ENCODE measurements at regions not wholly inside any gene's neighbourhood (a gene's known extent, or its start where the extent isn't known, plus 50 kb on each side); places are given as distances from the start of the nearest gene placed in this dataset.

GRCh38 chr7:67771846-67772605 is 775.4 kb downstream of the TYW1 start:
- no peak for DNase-seq

DNA sequence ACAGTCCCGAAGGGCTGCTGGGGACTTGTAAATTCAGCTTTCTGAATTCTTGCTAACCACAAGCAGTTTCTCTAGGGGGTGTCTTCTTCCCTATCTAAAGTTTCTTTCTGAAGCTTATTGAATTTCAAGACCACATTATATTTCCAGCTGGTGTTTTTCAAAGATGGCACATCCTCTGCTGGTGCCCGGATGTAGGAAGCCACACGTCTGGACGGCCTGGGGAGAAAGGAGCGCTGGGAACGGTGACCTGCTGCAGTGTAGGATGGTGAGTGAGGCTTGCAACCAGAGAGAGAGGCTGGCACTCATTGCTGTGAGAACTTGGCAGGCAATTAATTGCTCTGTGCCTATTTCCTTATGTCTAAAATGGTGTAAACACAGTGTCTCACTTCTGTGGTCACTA is 776.4 kb downstream of the TYW1 start:
- no peak for DNase-seq

DNA sequence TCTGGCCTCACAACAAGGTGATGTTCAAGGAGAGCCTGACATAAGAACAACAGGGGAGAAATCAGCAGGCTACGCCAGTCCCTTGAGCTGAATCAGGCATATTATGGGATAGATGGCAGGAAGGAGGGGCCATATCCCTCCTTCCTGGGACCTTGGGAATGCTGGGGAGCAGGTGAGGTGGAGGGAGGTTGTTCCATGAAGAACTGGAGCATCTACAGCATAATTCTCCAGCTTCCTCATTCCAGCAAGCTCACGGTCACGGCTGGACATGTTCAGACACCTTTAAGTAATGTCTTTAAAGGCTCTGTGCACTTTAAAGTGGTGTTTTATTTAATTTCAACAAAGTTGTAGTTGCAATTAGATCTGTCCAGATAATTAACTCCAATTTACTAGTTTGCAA is 780.5 kb downstream of the TYW1 start:
- no peak for DNase-seq

GRCh38 chr7:67781841-67782240 is 785.2 kb downstream of the TYW1 start:
- DNase-seq, result no peak

DNA sequence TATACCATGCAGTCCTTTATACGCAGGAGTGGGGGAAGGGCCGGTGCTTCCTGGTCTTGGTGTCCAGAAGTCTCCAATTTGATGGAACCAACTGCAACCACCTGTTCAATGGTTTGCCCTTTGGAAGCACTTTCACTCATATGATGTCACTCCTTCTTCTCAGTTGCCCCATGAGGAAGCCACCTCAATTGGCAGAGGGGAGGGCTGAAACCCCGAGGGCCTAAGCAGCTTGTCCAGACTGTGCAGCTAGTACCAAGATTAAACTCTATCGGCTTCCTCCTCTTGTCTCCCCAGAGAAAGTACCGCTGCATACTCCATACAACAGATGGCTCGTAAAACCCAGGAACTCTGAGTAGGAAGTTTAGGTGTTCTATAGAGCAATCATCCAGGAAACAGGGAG is 789.4 kb downstream of the TYW1 start:
- no peak for DNase-seq

DNA sequence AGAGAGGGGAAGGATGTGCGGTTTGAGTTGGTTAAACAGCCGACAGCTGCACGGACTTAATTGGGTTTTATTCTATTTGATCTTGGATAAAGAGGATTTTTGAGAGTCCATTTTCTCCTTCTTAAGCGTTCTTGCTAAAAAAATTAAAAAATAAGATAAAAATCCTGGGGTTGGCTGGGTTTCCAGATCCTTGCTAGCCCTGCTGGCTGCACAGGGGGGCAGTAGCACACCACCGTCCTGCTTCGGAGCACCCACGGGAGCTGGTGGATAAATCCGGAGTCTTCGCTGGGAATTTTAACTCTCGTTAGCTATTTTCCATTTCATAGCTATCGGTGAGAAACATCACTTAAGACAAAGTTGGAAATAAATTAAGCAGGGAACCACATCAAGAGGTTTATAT is 792.0 kb downstream of the TYW1 start:
- no peak for DNase-seq

GRCh38 chr7:67791918-67792317 is 795.3 kb downstream of the TYW1 start:
- DNase-seq, result no peak

DNA sequence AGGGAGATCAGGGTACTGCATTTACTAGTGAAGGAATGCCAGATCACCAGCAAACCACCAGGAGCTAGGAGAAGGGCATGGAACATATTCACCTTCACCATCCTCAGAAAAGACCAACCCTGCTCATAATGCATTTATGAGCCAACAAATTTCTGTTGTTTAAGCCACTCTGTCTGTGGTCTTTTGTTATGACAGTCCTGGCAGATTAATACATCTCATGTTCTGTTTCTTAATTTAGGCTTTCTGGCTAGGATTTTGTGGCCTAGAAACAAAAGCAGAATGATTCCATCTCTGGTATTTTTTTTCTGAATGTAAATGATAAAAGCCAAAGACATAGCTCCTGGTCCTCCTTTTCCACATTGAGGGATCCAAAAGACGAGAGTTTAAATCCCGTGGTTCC is 797.9 kb downstream of the TYW1 start:
- no peak for DNase-seq

DNA sequence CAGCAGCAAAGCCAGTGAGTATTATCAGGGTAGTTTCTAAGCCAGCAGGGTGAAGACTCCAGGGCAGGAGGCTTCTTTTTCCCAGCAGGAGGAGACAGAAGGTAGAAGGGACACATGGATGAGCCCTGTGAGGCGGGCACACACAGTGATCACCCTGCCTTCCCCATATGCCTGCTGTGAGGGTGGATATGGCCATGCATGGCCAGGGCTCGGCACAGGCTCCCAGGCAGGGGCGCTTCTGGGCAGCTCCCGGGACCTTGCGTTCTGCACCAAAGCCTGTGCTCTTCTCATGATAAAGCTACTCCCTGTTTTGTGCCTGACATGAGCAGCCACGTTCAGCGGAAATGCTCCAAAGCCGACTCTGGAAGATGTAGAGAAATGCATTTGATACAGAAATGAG is 807.2 kb downstream of the TYW1 start:
- no peak for DNase-seq

DNA sequence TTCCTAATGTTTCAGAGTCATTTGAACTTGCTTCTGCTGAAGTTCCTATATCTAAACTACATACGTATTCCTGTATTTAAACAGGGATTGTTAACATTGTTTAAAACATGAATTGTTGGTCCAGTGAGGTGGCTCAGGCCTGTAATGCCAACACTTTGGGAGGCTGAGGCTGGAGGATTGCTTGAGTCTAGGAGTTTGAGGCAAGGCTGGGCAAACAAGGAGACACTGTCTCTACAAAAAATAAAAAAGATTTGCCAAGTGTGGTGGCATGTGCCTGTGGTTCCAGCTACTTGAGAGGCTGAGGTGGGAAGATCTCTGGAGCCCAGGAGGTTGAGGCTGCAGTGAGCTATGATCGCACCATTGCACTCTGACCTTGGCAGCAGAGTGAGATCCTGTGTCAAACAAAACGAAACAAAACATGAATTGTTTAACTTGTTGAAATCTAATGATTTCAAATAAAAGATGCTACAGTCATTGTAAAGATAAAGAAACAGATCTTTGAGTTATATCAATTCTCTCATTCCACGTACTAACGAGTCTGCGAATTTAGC is 809.4 kb downstream of the TYW1 start:
- DNase-seq, result no peak

- no peak for DNase-seq
Observed at GRCh38 chr7:67807826-67808225, 811.2 kb downstream of the TYW1 start.

- DNase-seq, result no peak
Observed at GRCh38 chr7:67809586-67809985, 813.0 kb downstream of the TYW1 start.

- DNase-seq, result no peak
Observed at GRCh38 chr7:67813621-67814292, 817.1 kb downstream of the TYW1 start.

GRCh38 chr7:67817481-67817880 is 820.8 kb downstream of the TYW1 start:
- no peak for DNase-seq

DNA sequence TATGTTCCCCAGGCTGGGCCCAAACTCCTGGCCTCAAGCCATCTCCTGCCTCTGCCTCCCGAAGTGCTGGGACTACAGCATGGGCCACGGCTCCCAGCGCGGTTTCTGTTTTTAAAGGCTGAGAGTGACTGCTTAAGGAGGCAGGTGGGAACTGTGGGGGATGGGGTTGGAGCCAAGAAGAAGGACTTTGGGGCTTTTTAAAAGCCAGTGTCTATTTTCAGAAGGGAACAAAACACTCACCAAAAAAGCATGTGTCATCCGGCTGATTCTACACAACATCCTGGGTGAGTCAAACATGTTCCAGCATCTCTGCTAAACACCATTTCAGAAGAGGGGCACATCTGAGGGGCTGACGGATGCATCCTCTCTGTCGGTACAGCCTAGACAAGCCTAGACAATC is 824.5 kb downstream of the TYW1 start:
- no peak for DNase-seq

DNA sequence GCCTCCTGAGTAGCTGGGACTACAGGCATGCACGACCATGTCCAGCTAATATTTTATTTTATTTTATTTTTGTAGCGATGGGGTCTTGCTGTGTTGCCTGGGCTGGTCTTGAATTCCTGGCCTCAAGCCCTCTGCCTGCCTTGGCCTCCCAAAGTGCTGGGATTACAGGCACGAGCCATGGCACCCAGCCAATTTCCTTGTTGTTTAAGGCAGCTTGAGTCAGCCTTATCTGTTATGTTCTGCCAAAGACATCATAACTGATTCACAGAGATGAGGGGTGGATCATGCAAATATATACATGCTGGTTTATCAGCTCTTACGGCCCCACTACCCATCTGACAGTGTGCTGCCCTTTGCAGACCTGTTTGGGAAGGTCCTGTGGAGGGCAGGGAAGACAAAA is 826.7 kb downstream of the TYW1 start:
- no peak for DNase-seq

GRCh38 chr7:67825356-67825755 is 828.7 kb downstream of the TYW1 start:
- no peak for DNase-seq

DNA sequence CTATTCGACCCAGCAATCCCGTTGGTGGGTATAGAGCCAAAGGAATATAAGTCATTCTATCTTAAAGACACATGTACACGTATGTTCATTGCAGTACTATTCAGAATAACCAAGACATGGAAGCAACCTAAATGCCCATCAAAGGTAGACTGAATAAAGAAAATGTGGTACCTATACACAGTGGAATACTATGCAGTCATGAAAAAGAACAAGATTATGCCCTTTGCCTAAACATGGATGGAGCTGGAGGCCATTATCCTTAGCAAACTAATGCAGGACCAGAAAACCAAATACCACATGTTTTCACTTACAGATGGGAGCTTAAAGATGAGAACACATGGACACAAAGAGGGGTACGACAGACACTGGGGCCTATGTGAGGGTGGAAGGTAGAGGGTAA is 845.3 kb downstream of the TYW1 start:
- no peak for DNase-seq

- no peak for DNase-seq
Observed at GRCh38 chr7:67842571-67842970, 845.9 kb downstream of the TYW1 start.

GRCh38 chr7:67843001-67843565 is 846.5 kb downstream of the TYW1 start:
- DNase-seq, result no peak

- no peak for DNase-seq
Observed at GRCh38 chr7:67843615-67844014, 847.0 kb downstream of the TYW1 start.

- DNase-seq, result no peak
Observed at GRCh38 chr7:67847092-67847787, 850.6 kb downstream of the TYW1 start.

Data from CD4-positive, alpha-beta T cell treated with Interferon alpha-2 for 1 hour (primary cell).